Esophagus (tissue), 2 donors: ENCODE measurements at regions not wholly inside any gene's neighbourhood (a gene's known extent, or its start where the extent isn't known, plus 50 kb on each side); places are given as distances from the start of the nearest gene placed in this dataset.

ENCODE experiments used
- H3K27ac ChIP-seq, 2 donors: one replicate each; pipeline ENCODE4 v1.5.1; 2013; ENCODE audit warnings: low read depth in 2 of 2, mild to moderate bottlenecking in 2 of 2, inconsistent platforms in 1 of 2, low read length in 1 of 2, moderate library complexity in 1 of 2
- H3K27me3 ChIP-seq, 2 donors: one replicate each; pipeline ENCODE4 v1.6.1; 2013; ENCODE audit warnings: low read length in 2 of 2, control low read depth in 1 of 2, mild to moderate bottlenecking in 1 of 2; ENCODE audit not compliant: insufficient read depth in 2 of 2, control insufficient read depth in 1 of 2
- H3K36me3 ChIP-seq, 2 donors: one replicate each; pipeline ENCODE4 v1.6.1; 2013; ENCODE audit warnings: low read length in 1 of 2; ENCODE audit not compliant: control insufficient read depth in 2 of 2, insufficient read depth in 2 of 2
- H3K4me1 ChIP-seq, 2 donors: one replicate each; pipeline ENCODE4 v1.6.1; 2013; ENCODE audit warnings: low read length in 1 of 2; ENCODE audit not compliant: control insufficient read depth in 2 of 2, insufficient read depth in 2 of 2
- H3K4me3 ChIP-seq, 2 donors: one replicate each; pipeline ENCODE4 v1.5.1; 2013; ENCODE audit warnings: low read length in 2 of 2, mild to moderate bottlenecking in 2 of 2, low read depth in 1 of 2, moderate library complexity in 1 of 2
- H3K9me3 ChIP-seq, 2 donors: one replicate each; pipeline ENCODE4 v1.6.1; 2013; ENCODE audit warnings: mild to moderate bottlenecking in 2 of 2, low read depth in 1 of 2, low read length in 1 of 2, moderate library complexity in 1 of 2; ENCODE audit not compliant: control insufficient read depth in 2 of 2, insufficient read depth in 1 of 2
- WGBS, 2 donors: extraction: QIAGEN DNeasy Blood & Tissue Kit; methylation state at CpG; one replicate each; pipeline ENCODE4 v1.1.7; 2013; 5-methylcytosine and 5-hydroxymethylcytosine counted together
- donor health status: healthy with polysubstance abuse.
- donor health status: Bipolar disorder and iron deficiency.

DNA sequence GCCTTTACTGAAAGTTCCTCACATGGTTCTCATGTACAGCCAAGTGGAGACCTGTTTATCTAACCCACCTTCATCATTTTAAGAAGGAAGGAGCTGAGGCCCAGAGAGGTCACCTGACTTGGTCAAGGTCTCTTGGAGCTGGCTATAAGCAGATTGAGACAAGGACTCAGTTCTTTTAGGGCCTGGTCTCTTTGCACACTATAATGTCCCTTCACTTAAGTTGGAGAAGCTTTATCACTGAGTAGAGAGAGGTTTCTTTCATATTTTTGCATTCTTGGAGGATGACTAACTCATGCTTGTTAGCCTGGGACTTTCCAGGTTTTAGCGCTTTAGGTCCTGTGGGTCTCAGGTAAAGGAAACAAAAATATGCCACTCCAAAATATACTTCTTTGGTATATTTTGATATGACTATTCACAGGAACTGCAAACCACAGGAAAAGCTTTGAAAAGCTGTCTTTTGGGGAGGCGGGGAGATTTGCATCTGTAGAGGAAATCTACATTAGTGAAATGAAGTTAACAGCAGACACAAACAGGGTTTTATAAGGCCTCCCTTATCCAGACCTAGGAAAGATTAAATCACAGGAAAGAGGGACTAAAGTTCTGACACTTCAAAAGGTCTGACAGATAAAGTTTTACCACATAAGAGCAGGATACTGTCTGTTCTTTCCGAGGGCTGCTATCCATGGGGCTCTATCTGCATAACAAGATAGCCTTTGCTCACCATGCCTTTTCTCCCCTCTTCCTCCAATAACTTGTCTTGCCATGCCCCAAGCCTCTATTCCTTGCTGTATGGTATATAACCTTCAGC lies 95.8 kb upstream of the ANKRD55 start:
- no peaks in the 10 kb centered on the region for H3K27me3 ChIP-seq
- 45 to 48% methylated on average over 3 of the region's 3 CpGs for WGBS, 2 donors
- H3K4me1 ChIP-seq, result peaks cover 0 to 2% of the 10 kb centered on the region in 2 donors
- H3K36me3 ChIP-seq, result no peaks in the 10 kb centered on the region
- no peak overlapping the region for H3K4me3 ChIP-seq
- H3K27ac ChIP-seq, result peak overlapping the region; percentile 22 to 55
- H3K9me3 ChIP-seq, result no peaks in the 10 kb centered on the region

DNA sequence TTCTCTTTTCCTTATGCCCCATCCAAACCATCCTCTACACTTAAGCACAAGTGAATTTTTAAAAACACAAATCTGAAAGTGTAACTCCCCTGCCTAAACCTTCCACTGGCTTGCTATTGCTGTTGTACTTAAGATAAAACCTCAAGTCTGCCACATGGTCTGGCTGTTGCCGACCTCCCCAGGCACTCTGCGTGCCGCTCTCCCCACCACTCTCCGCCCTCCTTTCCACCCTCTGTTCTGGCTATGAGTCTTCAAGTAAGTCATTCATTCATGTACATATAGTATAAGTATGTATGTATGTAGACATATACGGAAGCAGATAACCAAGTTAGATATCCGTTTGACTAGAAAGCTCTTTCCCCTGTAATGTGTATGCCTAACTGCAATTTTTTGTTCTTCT lies 94.7 kb upstream of the ANKRD55 start:
- H3K36me3 ChIP-seq, result no peaks in the 10 kb centered on the region
- H3K4me1 ChIP-seq, result peaks cover 0 to 2% of the 10 kb centered on the region in 2 donors
- H3K27me3 ChIP-seq, result no peaks in the 10 kb centered on the region
- H3K27ac ChIP-seq, result no peak overlapping the region
- WGBS, 2 donors, result 72% methylated on average over 6 of the region's 6 CpGs
- H3K4me3 ChIP-seq, result no peak overlapping the region
- no peaks in the 10 kb centered on the region for H3K9me3 ChIP-seq

DNA sequence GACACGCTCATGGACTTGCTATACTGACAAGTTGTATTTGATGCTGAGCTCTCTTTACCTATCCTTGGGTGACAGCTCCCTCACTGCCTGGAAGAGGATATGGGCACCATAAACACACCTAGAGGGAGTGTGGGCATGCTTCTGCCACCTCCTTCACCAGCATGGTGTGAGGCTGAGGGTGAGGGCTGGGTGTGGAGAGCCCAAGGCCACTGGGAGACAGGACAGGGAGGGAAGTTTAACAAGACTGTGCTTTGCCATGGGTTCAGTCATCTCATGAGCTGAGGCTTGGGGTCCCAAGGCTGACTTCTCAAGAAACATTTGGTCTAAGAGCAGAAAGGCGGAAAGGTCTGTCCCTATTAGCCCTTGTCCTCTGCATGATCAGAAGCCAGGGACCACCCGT lies 93.6 kb upstream of the ANKRD55 start:
- Histone ChIP-seq H3K4me3 (no peak overlapping the region), H3K27ac (no peak overlapping the region), H3K27me3 (no peaks in the 10 kb centered on the region), H3K9me3 (no peaks in the 10 kb centered on the region), H3K36me3 (no peaks in the 10 kb centered on the region), H3K4me1 (peaks cover 0 to 2% of the 10 kb centered on the region in 2 donors)
- WGBS, 2 donors, result 96 to 99% methylated on average over 3 of the region's 3 CpGs

DNA sequence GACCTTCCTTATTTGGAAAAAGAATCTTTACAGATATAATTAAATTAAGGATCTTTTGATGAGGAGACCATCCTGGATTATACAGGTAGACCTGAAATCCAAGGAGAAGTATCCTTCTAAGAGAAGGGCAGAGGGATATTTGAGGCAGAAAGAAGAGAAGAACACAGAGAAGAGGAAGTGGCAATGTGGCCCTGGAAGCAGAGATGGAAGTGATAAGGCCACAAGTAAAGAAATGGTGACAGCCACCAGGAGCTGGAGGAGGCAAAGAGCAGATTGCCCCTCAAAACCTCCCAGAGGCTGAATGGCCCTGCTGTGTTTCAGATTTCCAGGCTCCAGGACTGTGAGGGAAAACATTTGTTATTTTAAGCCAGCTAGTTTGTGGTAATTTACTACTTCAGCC lies 93.0 kb upstream of the ANKRD55 start:
- Histone ChIP-seq H3K4me1 (peaks cover 0 to 2% of the 10 kb centered on the region in 2 donors), H3K9me3 (no peaks in the 10 kb centered on the region), H3K4me3 (no peak overlapping the region), H3K36me3 (no peaks in the 10 kb centered on the region), H3K27ac (no peak overlapping the region), H3K27me3 (no peaks in the 10 kb centered on the region)

DNA sequence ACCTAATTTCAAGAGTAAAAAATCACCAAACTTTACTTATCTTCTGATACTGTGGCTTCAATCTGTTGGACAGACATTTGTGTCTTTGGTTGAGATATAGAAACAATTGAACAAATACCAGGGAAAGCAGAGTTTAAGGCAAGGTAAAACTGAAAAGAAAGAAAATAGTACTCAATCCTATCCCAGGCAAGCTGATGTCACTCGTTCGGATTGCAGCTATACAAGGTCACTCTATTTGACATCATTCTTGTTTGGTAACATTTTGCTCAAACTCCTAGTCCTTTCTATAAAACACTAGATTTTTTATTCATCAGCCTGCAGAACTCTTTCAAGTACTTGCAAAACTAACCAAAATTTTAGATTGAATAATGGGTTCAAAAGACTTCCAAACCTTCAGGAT lies 91.9 kb upstream of the ANKRD55 start:
- H3K9me3 ChIP-seq, result no peaks in the 10 kb centered on the region
- no peak overlapping the region for H3K4me3 ChIP-seq
- 85 to 97% methylated on average over 2 of the region's 2 CpGs for WGBS, 2 donors
- H3K27me3 ChIP-seq, result no peaks in the 10 kb centered on the region
- no peak overlapping the region for H3K27ac ChIP-seq
- peaks cover under 1 to 2% of the 10 kb centered on the region in 2 donors for H3K4me1 ChIP-seq
- H3K36me3 ChIP-seq, result no peaks in the 10 kb centered on the region

DNA sequence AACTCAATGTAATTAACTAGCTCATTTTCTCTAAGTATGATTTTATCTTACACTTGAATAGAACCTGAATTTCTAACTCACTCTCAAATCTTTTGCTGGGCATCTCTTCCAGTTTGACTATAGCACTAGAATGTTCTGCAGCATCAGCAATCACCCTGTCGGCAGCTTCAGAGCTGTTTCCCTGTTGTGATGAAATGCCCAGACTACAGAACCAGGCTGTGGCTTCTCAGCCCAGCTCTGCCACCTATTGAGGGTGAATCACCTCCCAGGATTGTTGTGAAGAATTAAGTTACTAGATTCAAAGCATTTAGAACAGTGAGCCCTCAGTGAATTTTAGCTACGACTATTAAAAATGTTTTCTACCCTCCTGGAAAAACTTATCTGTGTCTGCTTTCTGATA lies 90.4 kb upstream of the ANKRD55 start:
- no peaks in the 10 kb centered on the region for H3K9me3 ChIP-seq
- no peaks in the 10 kb centered on the region for H3K36me3 ChIP-seq
- H3K4me1 ChIP-seq, result peaks cover under 1 to 7% of the 10 kb centered on the region in 2 donors
- no peaks in the 10 kb centered on the region for H3K27me3 ChIP-seq
- no peak overlapping the region for H3K4me3 ChIP-seq
- WGBS, 2 donors, result 53 to 54% methylated on average over 2 of the region's 2 CpGs
- no peak overlapping the region for H3K27ac ChIP-seq

DNA sequence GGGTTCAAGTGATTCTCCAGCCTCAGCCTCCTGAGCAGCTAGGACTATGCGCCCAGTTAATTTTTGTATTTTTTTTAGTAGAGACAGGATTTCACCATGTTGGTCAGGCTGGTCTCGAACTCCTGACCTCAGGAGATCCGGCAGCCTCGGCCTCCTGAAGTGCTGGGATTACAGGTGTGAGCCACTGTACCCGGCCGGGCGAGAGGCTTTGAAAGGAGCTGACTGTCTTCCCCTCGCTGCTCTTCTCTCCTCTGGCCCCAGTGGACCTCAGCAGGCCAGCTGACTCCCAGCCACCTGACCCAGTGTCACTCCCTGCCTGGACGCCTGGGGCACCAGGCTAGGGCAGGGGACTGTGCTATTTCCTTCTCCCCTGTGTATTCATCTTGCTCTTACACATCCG lies 89.5 kb upstream of the ANKRD55 start:
- Histone ChIP-seq H3K4me1 (peaks cover 0 to 7% of the 10 kb centered on the region in 2 donors), H3K27ac (no peak overlapping the region), H3K36me3 (no peaks in the 10 kb centered on the region), H3K27me3 (no peaks in the 10 kb centered on the region), H3K9me3 (no peaks in the 10 kb centered on the region), H3K4me3 (no peak overlapping the region)
- 96 to 97% methylated on average over 10 of the region's 10 CpGs for WGBS, 2 donors

DNA sequence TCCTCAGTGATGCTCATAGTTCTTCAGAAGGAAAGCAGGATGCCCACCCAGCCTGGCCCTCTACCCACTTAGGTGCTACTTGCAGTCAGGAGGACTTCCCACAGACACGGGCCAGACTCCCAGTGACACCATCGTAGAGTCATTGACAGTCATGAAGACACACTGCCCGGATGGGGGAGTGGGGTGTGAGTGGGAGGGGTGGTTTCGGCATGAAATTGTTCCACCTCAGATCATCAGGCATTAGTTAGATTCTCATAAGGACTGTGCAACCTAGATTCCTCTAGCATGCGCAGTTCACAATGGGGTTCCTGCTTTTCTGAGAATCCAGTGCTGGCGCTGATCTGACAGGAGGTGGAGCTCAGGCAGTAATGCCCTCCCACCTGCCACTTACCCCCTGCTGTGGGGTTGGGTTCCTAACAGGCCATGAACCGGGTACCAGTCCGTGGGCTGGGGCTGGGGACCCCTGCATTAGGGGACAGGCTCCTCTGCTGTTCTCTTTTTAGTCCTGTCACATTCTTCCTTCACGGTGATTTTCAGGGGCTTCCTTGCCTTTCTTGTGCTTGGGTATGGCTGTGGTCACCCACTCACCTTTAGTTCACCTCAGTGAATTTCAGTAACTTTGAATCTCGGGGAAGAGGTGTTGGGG lies 88.2 kb upstream of the ANKRD55 start:
- Histone ChIP-seq H3K36me3 (no peaks in the 10 kb centered on the region), H3K4me3 (no peak overlapping the region), H3K4me1 (peaks cover 0 to 7% of the 10 kb centered on the region in 2 donors), H3K9me3 (no peaks in the 10 kb centered on the region), H3K27me3 (no peaks in the 10 kb centered on the region), H3K27ac (no peak overlapping the region)
- 82 to 87% methylated on average over 10 of the region's 10 CpGs for WGBS, 2 donors

DNA sequence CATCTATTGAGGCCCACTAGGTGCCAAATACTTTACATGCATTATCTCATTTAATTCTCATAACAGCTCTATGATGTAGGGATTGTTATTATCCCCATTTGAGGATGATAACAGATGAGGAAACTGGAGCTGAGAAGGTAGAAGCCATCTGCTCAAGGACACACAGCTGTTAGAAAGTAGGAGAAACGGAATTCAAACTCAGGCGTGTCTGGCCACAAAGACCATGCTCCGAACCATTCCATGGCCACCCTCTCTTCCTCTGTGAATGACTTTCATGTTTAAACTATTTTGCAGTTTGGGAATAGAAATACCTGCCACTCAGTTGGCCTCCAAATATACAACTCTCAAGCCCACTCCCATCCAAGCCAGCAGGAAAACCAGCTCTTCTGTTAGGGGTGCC lies 87.6 kb upstream of the ANKRD55 start:
- Histone ChIP-seq H3K4me3 (no peak overlapping the region), H3K27me3 (no peaks in the 10 kb centered on the region), H3K36me3 (no peaks in the 10 kb centered on the region), H3K9me3 (no peaks in the 10 kb centered on the region), H3K27ac (no peak overlapping the region), H3K4me1 (peaks cover 0 to 7% of the 10 kb centered on the region in 2 donors)
- WGBS, 2 donors, result 98% methylated on average over 3 of the region's 3 CpGs
